ENCODE measurements at regions not wholly inside any gene's neighbourhood (a gene's known extent, or its start where the extent isn't known, plus 50 kb on each side); places are given as distances from the start of the nearest gene placed in this dataset.

- Histone ChIP-seq H3K4ac (replicated peaks; ENCODE audit: insufficient read length, low read depth, low read length) (no peak overlapping the region), H3K36me3 (ENCODE audit: control insufficient read depth in 2 of 4, insufficient read depth in 4 of 4, low read length in 3 of 4) (no peaks in the 10 kb centered on the region), H4K8ac (ENCODE audit: extremely low read depth, insufficient read depth, low read length) (no peak overlapping the region), H3K79me2 (ENCODE audit: control insufficient read depth in 1 of 2, insufficient read depth in 2 of 2, low read length in 2 of 2) (no peaks in the 10 kb centered on the region), H3K23ac (ENCODE audit: insufficient read length) (no peak overlapping the region), H2BK120ac (replicated peaks; ENCODE audit: low read depth, low read length) (no peak overlapping the region), H2BK15ac (ENCODE audit: low read length) (peak overlapping the region; percentile 92; the same call in 1 of the 2 replicates), H3K18ac (ENCODE audit: extremely low read depth, low read length) (peak overlapping the region; percentile 56; the same call in 1 of the 2 replicates), H2AFZ (ENCODE audit: low read length) (no peak overlapping the region), H2AK5ac (ENCODE audit: low read depth, low read length) (peak overlapping the region; percentile 96; the same call in 1 of the 2 replicates), H2BK12ac (ENCODE audit: low read depth, low read length) (peak overlapping the region; percentile 97; the same call in 1 of the 2 replicates), H2BK5ac (ENCODE audit: low read depth, low read length) (peak overlapping the region; percentile 71; the same call in 1 of the 2 replicates), H3K4me1 (replicated peaks in 1 of 4; ENCODE audit: control insufficient read depth in 3 of 4, insufficient read depth in 4 of 4, low read length in 3 of 4) (peaks cover 5 to 19% (median 11%) of the 10 kb centered on the region in 4 experiments), H4K91ac (replicated peaks; ENCODE audit: insufficient read length, low read length) (peak overlapping the region; percentile 83), H3K14ac (ENCODE audit: insufficient read length) (no peak overlapping the region), H3K23me2 (ENCODE audit: low read depth, low read length) (peaks cover 3% of the 10 kb centered on the region; the same call in 1 of the 2 replicates), H4K20me1 (replicated peaks in 1 of 2; ENCODE audit: control insufficient read depth in 1 of 2, insufficient read depth in 2 of 2, low read length in 2 of 2) (peaks cover 0 to 2% of the 10 kb centered on the region in 2 experiments), H3K9me3 (ENCODE audit: insufficient read depth in 2 of 2, low read depth in 1 of 2, low read length in 1 of 2) (no peaks in the 10 kb centered on the region), H2BK20ac (ENCODE audit: low read length) (no peak overlapping the region), H3K27ac (ENCODE audit: low read depth, low read length) (no peak overlapping the region), H3K9ac (replicated peaks in 1 of 4; ENCODE audit: extremely low read depth in 1 of 4, low read depth in 3 of 4, low read length in 3 of 4) (no peak overlapping the region), H3K4me3 (ENCODE audit: extremely low read depth in 1 of 4, insufficient read depth in 2 of 4, low read depth in 3 of 4, low read length in 4 of 4) (no peak overlapping the region), H4K5ac (ENCODE audit: insufficient read length, low read depth, low read length) (no peak overlapping the region), H3K4me2 (ENCODE audit: insufficient read depth in 1 of 2, low read depth in 2 of 2, low read length in 2 of 2) (peak overlapping the region in 1 of 2 experiments; percentile 18; a peak in 2 of 4 replicates), H3K79me1 (ENCODE audit: low read depth, low read length) (no peaks in the 10 kb centered on the region), H3K27me3 (replicated peaks in 1 of 4; ENCODE audit: control insufficient read depth in 3 of 4, extremely low read depth in 1 of 4, insufficient read depth in 3 of 4, low read length in 3 of 4) (peaks cover 0 to 19% (median 2%) of the 10 kb centered on the region in 4 experiments; a peak in 4 of 7 replicates), H3K56ac (replicated peaks; ENCODE audit: insufficient read length, low read depth, low read length) (no peak overlapping the region)
- POLR2A ChIA-PET (ENCODE audit: partially characterized antibody), result interaction anchor here (0.5 to 1.6 kb wide), 4 partner anchors 8 to 35 kb away, joined by 3 read pairs; no protein-coding TSS in a partner anchor
- 91% methylated on average over 20 of the region's 20 CpGs; no CpG with 5 or more reads in 1 of the 2 experiments for WGBS, 2 experiments (ENCODE audit: extremely low coverage in 1 of 2, insufficient coverage in 1 of 2, insufficient read length in 1 of 2, insufficient replicate concordance in 2 of 2, low coverage in 1 of 2, low lambda C conversion rate in 2 of 2, missing lambda C conversion rate in 1 of 2)
- CTCF ChIA-PET (ENCODE audit: partially characterized antibody), result interaction anchor here (1.7 kb wide), 2 partner anchors 14 to 17 kb away, joined by 5 to 6 read pairs; no protein-coding TSS in a partner anchor
- no peak for DNase-seq (ENCODE audit: low read depth in 1 of 2, low spot score in 2 of 2)
- FAIRE-seq, result no peak
- TF ChIP-seq CTCF (IDR thresholded peaks at IDR 0.05; ENCODE audit: control extremely low read depth in 1 of 3, insufficient read depth in 1 of 3, low read depth in 1 of 3, low read length in 3 of 3) (no peak), SP4 (IDR thresholded peaks at IDR 0.05; ENCODE audit: low read length) (no peak), ZNF274 (IDR thresholded peaks at IDR 0.05; ENCODE audit: borderline replicate concordance, extremely low read depth, low read length) (no peak), NRF1 (IDR thresholded peaks at IDR 0.05; ENCODE audit: low read depth, low read length) (no peak), TEAD4 (IDR thresholded peaks at IDR 0.05; ENCODE audit: low read depth, low read length) (no peak), CHD1 (IDR thresholded peaks at IDR 0.05; ENCODE audit: low read depth, low read length) (no peak), CTBP2 (IDR thresholded peaks at IDR 0.05; ENCODE audit: borderline replicate concordance, insufficient read depth, insufficient read length, low read length) (no peak), YY1 (IDR thresholded peaks at IDR 0.05; ENCODE audit: low read depth, low read length) (no peak), MAFK (IDR thresholded peaks at IDR 0.05; ENCODE audit: low read depth, low read length) (no peak), BRCA1 (IDR thresholded peaks at IDR 0.05; ENCODE audit: low read depth, low read length) (no peak)
Measured at GRCh38 chr17:77801545-77802332, 156.8 kb upstream of the TNRC6C start.
